ENCODE measurements at regions not wholly inside any gene's neighbourhood (a gene's known extent, or its start where the extent isn't known, plus 50 kb on each side); places are given as distances from the start of the nearest gene placed in this dataset.

DNA sequence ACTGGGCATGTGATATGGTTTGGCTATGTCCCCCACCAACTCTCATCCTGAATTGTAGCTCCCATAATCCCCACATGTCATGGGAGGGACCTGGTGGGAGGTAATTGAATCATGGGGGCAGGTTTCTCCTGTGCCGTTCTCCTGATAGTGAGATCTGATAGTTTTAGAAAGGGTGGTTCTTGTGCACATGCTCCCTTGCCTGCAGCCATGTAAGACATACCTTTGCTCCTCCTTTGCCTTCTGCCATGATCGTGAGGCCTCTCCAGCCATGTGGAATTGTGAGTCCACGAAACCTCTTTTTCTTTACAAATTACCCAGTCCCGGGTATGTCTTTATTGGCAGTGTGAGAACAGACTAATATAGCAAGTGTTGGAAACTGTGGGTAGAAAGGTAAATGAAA lies 99.5 kb upstream of the HMCN1 start:
- TF ChIP-seq, protein P1, sequence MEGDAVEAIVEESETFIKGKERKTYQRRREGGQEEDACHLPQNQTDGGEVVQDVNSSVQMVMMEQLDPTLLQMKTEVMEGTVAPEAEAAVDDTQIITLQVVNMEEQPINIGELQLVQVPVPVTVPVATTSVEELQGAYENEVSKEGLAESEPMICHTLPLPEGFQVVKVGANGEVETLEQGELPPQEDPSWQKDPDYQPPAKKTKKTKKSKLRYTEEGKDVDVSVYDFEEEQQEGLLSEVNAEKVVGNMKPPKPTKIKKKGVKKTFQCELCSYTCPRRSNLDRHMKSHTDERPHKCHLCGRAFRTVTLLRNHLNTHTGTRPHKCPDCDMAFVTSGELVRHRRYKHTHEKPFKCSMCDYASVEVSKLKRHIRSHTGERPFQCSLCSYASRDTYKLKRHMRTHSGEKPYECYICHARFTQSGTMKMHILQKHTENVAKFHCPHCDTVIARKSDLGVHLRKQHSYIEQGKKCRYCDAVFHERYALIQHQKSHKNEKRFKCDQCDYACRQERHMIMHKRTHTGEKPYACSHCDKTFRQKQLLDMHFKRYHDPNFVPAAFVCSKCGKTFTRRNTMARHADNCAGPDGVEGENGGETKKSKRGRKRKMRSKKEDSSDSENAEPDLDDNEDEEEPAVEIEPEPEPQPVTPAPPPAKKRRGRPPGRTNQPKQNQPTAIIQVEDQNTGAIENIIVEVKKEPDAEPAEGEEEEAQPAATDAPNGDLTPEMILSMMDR (IDR thresholded peaks at IDR 0.05; ENCODE audit: borderline replicate concordance, control extremely low read depth, extremely low read depth, insufficient read depth, missing control alignments) = no peak
- DNase-seq (ENCODE audit: low spot score) = no peak
- in situ Hi-C loops (cut with MboI; ENCODE audit: low sequenced_read_pairs, unreplicated experiment) = no loop called here

DNA sequence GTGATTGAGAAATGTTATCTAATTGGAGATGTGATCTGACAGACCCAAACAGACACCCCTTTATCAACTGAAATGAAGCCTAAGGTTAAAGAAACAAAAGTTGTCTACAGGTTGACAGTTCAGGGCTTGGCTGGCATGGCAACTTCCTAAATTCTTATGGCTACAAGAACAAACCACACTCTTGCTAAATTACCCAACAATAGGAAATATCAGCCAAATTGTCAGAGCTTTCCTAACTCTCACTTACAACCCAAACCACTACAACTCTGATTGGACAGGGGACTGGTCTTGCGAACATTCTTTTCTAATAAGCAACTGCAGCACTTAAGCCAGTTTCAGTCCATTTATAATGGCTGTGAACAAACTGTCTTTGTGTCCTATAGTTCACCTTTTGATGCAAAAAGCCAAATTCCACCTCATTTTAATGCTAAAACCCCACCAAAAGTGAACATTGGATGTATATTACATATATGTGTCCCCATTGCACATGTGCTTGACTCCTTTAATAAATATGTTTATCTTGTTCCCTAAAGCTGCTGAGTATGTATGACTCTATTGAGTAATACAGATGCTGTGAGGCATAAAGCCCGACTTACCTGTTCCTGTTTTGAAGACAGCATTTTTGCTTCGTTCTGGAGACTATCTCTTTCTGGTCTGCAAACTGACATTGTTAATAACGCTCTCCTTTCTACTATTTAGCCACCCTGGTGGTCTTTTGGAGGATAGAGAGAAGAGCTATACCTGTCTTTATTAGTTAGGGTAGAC lies 101.3 kb upstream of the HMCN1 start:
- TF ChIP-seq, protein P1 (IDR thresholded peaks at IDR 0.05; ENCODE audit: borderline replicate concordance, control extremely low read depth, extremely low read depth, insufficient read depth, missing control alignments) = no peak
- DNase-seq (ENCODE audit: low spot score) = no peak
- in situ Hi-C loops (cut with MboI; ENCODE audit: low sequenced_read_pairs, unreplicated experiment) = no loop called here

DNA sequence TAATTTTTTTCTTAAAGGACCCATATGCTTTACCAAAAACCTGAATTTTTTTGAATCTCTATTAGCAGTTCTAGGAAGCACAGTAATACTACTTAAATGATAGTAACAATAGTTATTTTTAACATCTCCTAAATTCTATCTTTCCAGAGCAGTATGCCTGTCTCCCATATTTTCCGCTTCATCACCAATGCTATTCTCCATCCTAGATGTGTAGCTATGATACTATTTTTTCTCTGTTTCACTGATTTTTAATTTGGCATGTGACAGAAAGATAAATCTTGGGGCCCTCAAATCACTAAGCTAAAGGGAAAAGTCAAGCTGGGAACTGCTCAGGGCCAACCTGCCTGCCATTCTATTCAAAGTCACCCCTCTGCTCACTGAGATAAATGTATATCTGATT lies 102.3 kb upstream of the HMCN1 start:
- no peak for DNase-seq (ENCODE audit: low spot score)
- in situ Hi-C loops (cut with MboI; ENCODE audit: low sequenced_read_pairs, unreplicated experiment) = no loop called here
- TF ChIP-seq, protein P1 (IDR thresholded peaks at IDR 0.05; ENCODE audit: borderline replicate concordance, control extremely low read depth, extremely low read depth, insufficient read depth, missing control alignments) = no peak

DNA sequence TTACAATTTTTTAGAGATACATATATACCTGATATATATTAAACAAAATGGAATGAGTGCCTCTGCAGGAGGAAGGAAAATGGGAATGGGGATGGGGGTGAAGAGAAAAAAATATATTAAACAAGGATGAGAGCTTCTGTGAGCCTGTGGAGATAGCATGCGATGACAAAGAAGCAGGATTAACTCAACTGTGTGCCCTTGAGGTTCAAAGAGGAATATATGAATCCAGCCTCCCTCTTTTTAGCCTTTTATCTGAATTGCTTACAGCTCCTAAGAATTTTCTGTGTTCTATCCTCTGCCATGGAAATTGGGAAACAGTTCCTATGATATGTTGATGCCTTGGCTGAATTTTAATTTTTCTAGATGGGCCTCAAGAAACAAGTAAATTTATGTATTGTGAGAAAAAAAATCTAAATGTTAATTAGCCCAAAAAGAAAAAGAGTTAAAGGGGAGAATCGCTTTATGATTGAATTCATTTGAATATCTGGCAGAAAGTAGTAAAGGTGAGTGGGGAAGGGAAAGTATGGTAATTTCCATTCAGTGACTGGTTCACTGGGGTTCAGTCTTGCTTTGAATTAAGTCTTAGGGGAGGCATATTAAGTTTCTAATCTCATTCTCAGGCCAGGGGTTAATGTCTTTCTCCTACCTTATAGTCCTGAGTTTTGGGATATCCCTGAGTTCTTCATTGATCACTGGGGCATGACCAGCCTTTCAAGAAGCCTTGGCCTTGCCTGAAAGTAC lies 106.3 kb upstream of the HMCN1 start:
- no peak for DNase-seq (ENCODE audit: low spot score)
- in situ Hi-C loops (cut with MboI; ENCODE audit: low sequenced_read_pairs, unreplicated experiment) = no loop called here
- TF ChIP-seq, protein P1 (IDR thresholded peaks at IDR 0.05; ENCODE audit: borderline replicate concordance, control extremely low read depth, extremely low read depth, insufficient read depth, missing control alignments) = no peak

DNA sequence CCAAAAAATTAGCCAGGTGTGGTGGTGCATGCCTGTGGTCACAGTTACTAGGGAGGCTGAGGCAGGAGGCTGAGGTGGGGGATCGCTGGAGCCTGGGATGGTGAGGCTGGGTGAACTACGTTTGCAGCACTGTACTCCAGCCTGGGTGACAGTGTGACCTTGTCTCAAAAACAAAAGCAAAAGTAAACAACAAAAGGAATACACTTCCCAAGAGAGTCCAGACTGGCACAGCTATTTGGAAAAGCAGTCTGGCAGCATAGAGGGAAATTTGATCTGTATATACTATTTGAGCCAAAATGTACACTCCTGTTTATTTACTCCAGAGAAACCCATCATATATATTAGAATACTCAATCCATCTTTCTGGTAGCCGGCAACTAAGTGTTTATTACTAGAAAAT lies 107.0 kb upstream of the HMCN1 start:
- TF ChIP-seq, protein P1 (IDR thresholded peaks at IDR 0.05; ENCODE audit: borderline replicate concordance, control extremely low read depth, extremely low read depth, insufficient read depth, missing control alignments) = no peak
- in situ Hi-C loops (cut with MboI; ENCODE audit: low sequenced_read_pairs, unreplicated experiment) = no loop called here
- no peak for DNase-seq (ENCODE audit: low spot score)

DNA sequence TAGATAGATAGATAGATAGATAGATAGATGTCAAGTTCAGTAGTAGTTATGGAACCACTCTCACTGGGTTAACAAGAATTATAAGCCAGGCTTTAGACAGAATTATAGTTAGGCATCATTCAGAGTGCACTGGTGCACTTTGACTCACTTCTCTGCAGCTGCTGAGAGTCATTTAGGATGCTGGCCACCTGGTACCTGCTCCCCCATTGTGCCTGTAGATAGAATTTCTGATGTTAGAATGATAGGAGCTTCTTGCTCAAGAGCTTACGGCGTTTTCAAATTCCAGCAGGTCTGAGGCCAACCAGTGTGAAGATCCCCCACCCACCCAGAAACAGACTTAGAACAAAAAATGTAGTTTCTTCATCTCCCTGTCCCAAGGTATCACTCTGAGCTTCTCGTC lies 107.8 kb upstream of the HMCN1 start:
- no peak for DNase-seq (ENCODE audit: low spot score)
- in situ Hi-C loops (cut with MboI; ENCODE audit: low sequenced_read_pairs, unreplicated experiment) = no loop called here

More for the DNA sequence above, 107.8 kb upstream of the HMCN1 start:
- TF ChIP-seq, protein P1 (IDR thresholded peaks at IDR 0.05; ENCODE audit: borderline replicate concordance, control extremely low read depth, extremely low read depth, insufficient read depth, missing control alignments) = no peak
